ENCODE measurements at regions not wholly inside any gene's neighbourhood (a gene's known extent, or its start where the extent isn't known, plus 50 kb on each side); places are given as distances from the start of the nearest gene placed in this dataset.

GRCh38 chr2:221245772-221246171, 326.3 kb downstream of the EPHA4 start:
- TF ChIP-seq CTCF (IDR thresholded peaks at IDR 0.05) (no peak), POLR2A (IDR thresholded peaks at IDR 0.05) (no peak)
